ENCODE measurements at regions not wholly inside any gene's neighbourhood (a gene's known extent, or its start where the extent isn't known, plus 50 kb on each side); places are given as distances from the start of the nearest gene placed in this dataset.

- WGBS, 4 donors: 90 to 100% (median 93%) methylated on average over 1 of the region's 1 CpG
Observed at GRCh38 chr1:163701783-163702374, 380.1 kb downstream of the NUF2 start.

DNA sequence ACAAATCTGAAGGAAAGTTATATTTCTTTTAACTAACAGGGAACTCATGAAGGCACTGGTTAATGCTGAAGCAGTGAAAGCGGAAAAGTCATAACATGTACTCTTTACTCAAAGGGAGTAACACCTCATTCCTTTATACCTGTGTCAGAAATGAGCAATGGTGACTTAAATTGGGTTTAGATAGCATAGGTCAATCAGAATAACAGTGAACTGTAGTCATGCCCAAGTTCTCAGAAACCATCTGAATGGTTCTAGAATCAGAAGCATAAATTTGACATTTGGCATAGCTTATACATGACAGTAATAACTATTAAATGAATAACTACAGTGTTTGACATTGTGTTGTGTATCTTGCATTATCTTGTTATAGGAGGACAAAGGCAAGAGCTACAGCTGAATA is 382.0 kb downstream of the NUF2 start:
- no peaks in the 10 kb centered on the region for H3K27me3 ChIP-seq
- ATAC-seq: no peak
- no peaks in the 10 kb centered on the region for H3K9me3 ChIP-seq
- DNase-seq: no peak
- 89 to 97% (median 92%) methylated on average over 1 of the region's 1 CpG for WGBS, 4 donors
- H3K4me1 ChIP-seq: no peaks in the 10 kb centered on the region
- intact Hi-C loops (cut with DNase I): no loop called here
- TF ChIP-seq CTCF (IDR thresholded peaks at IDR 0.05): no peak
- TF ChIP-seq POLR2A (IDR thresholded peaks at IDR 0.05): no peak
- H3K4me3 ChIP-seq: no peak overlapping the region
- no peak overlapping the region for H3K27ac ChIP-seq
- H3K36me3 ChIP-seq: no peaks in the 10 kb centered on the region

More at GRCh38 chr1:163701783-163702374, 380.1 kb downstream of the NUF2 start:
- Histone ChIP-seq H3K27ac (no peak overlapping the region), H3K9me3 (no peaks in the 10 kb centered on the region), H3K4me3 (no peak overlapping the region), H3K4me1 (no peaks in the 10 kb centered on the region), H3K27me3 (no peaks in the 10 kb centered on the region), H3K36me3 (no peaks in the 10 kb centered on the region)
- ATAC-seq: no peak
- DNase-seq: no peak
- TF ChIP-seq CTCF (IDR thresholded peaks at IDR 0.05) (no peak), POLR2A (IDR thresholded peaks at IDR 0.05) (no peak)
- intact Hi-C loops (cut with DNase I): no loop called here

- intact Hi-C loops (cut with DNase I): no loop called here
- DNase-seq (no peak), ATAC-seq (no peak)
- Histone ChIP-seq H3K4me1 (no peaks in the 10 kb centered on the region), H3K27ac (no peak overlapping the region), H3K4me3 (no peak overlapping the region), H3K27me3 (no peaks in the 10 kb centered on the region), H3K9me3 (peaks cover 0 to 6% (median 0%) of the 10 kb centered on the region in 12 donors), H3K36me3 (no peaks in the 10 kb centered on the region)
- no peak for TF ChIP-seq CTCF (IDR thresholded peaks at IDR 0.05)
- no peak for TF ChIP-seq POLR2A (IDR thresholded peaks at IDR 0.05)
- 54 to 70% (median 63%) methylated on average over 1 of the region's 1 CpG for WGBS, 4 donors
Observed at GRCh38 chr1:163706915-163707314, 385.2 kb downstream of the NUF2 start.

DNA sequence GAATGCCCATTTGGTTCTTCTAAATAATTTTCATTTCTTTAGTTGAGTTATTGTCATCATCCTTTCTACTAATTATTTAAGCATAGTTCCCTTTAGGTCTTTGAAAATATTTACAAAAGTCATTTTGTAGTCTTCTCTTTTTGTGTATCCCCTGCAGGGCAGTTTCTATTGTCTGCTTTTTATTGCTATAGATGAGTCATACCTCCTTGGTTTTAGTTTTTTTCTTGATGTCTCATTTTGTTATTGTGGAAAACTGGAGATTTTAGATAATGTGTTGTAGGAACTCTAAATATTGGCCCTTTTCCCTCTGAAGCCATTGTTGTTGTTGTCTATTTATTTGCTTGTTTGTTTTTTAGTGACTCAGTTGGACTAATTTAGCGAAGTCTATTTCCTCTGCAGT is 387.9 kb downstream of the NUF2 start:
- H3K36me3 ChIP-seq: no peaks in the 10 kb centered on the region
- 90 to 96% (median 90%) methylated on average over 1 of the region's 1 CpG for WGBS, 4 donors
- H3K9me3 ChIP-seq: peaks cover 0 to 9% (median 0%) of the 10 kb centered on the region in 12 donors
- intact Hi-C loops (cut with DNase I): no loop called here
- H3K27me3 ChIP-seq: no peaks in the 10 kb centered on the region
- no peak for TF ChIP-seq CTCF (IDR thresholded peaks at IDR 0.05)
- TF ChIP-seq POLR2A (IDR thresholded peaks at IDR 0.05): no peak
- DNase-seq (no peak), ATAC-seq (no peak)
- H3K27ac ChIP-seq: no peak overlapping the region
- no peaks in the 10 kb centered on the region for H3K4me1 ChIP-seq
- no peak overlapping the region for H3K4me3 ChIP-seq

Measured in heart left ventricle (tissue), 16 donors.